NCI-H345 treated with DMSO at 0.1 percent for 48 hours (cell line): ENCODE measurements at regions not wholly inside any gene's neighbourhood (a gene's known extent, or its start where the extent isn't known, plus 50 kb on each side); places are given as distances from the start of the nearest gene placed in this dataset.
A peak's percentile ranks its signal among the peaks of the same experiment; 100 is the strongest.

ENCODE experiments used
- DNase-seq: peaks from one replicate; lab custom pipeline; 2025; ENCODE audit not compliant: unreplicated experiment; lab: John Stamatoyannopoulos, UW

DNA sequence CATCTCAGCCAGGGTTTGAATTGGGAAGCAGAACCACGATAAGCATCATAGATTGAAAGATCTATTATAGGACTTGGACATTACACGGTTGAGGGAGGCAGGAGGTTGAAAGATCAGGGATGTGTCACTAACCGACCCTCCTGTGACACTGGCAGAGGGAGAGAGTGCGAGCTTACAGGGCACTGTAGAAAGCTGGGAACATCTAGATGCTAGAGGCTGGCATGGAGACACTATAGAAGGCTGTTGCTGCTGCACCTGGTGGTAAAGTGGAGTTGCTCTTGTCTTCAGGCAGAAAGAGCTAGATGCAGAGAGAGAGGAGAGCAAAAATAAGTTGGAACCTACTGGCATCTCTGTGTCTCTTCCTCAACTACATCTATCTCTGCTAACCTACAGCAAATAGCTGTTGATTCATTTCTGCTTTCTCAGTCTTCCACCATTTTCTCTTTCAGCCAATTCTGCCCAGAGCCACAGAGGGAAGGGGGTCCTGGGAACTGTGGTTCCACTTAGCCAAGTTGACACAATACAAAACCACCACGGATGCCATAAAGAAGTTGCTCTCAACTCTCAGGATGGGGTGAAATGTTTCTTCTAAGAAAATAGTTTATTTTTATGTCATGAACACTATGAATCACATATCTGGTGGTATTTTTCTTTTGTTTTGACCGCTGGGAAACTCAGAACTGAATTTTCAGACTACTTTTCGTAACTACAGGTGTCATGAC is 155.9 kb downstream of the ZNF281 start:
- no peak for DNase-seq

DNA sequence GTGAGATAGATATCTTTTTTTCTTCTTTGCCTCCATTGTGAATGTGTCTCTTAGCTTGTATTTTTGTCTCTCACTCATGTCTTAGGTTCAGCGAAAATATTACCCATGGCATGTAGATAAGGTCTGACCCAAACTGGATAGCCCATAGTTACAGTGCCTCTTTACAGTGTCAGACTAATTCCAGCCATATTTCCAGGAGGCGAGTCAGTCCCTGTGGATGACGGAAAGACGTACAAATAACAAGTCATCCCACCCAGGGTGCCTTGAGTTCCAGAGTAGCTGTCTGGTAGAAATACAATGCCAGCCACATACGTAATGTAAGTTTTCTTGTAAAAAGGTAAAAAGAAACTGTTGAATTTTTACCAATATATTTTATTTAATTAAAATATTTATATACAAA is 157.3 kb downstream of the ZNF281 start:
- no peak for DNase-seq

DNA sequence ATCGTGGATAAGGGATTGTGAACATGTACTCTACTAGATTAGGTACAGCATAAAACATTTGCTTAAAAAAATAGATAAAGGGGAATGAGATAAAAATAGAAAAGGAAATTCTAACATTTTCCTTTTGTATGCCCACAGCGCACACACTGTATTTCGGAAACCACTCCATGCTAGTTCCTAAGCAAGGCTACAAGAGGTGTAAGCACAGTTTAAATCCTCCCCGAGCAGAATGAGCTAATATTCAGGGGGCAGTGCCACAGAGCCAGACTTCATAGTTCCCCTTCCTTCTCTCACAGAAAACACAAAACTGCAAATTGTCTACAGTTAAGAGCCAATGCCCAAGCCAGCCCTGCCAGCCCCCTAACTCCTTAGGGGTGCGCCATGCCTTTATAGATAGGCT is 159.4 kb downstream of the ZNF281 start:
- no peak for DNase-seq

DNA sequence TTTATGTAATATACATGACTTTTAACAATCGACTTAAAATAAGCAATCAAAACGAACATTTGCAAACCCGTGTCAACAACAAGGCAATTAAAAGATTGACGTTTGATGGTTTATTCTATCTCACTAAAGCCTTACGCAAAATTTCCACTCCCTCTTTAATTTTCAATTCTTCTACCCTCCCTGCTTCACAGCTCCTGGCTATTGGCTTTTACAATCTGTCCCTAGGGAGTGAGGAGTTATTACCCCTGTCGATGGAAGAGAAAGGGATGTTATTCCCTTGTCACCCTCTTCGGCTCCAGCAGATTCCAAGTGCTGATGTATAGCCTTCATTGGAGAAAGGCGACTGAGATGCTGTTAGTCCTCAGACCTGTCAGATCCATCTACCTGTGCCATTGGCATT is 161.3 kb downstream of the ZNF281 start:
- DNase-seq = no peak

DNA sequence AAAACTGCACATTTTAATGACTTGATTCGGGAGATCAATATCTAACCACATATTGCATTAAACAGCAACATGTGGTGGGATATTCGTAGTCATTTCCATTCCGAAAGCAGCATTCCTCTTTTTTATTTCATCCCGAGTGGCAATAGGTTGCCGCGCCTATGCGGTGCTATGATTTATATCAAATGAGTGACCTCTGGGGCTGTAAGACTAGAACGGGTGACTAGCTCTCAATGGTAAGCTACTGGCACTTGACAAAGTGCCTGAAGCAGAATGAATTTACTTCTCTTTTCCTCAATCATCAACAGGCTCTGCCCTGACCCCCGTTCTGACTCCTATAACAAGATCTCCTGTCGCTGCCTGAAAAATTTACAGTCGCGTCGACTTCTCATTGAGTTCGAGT is 162.3 kb downstream of the ZNF281 start:
- DNase-seq = no peak

- no peak for DNase-seq
These were observed 164.4 kb downstream of the ZNF281 start for GRCh38 chr1:200245473-200245872.

GRCh38 chr1:200243042-200243437 is 166.8 kb downstream of the ZNF281 start:
- DNase-seq = peak; percentile 75

DNA sequence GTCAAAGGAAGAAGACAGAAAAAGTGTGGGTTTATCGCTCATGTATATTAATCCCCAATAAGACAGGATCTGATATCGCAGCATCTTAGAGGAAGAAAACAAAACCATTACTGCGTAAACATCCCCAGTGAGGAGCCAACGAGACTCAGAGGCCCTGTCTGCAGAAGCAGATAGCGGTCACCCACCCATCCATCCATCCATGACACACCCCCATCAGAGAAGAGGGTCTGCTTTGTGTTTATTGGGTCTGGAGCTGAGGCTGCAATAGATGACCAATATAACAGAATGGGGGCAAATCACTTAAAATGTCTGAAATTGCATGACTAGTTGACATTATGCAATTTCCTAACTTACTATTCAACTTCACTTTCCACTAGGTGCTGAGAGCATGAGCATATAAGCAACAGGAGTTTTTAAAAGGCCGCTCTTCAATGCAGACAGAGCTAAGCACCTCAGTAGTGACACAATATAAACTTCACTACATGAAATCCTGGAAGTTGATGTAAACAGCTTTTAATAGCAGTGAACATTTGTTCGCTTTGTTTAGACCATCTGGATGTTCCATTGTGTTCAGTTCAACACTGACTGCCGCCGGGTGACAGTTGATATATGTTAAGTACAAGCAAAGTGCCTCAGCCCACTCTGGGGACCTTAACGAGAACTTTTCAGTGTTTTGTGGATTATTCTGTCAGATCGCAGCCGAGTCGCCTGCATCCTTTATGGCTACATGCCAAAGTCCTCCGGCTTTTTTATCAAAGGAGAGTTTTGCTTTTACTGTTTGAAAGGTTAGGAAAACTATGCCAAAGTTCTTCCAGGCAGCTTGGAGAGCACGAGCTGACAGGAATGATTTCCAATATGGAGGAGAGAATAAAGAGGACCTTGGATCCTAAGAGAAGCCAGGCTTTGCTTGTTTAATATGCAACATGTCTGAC is 167.5 kb downstream of the ZNF281 start:
- peak; percentile 87 for DNase-seq

DNA sequence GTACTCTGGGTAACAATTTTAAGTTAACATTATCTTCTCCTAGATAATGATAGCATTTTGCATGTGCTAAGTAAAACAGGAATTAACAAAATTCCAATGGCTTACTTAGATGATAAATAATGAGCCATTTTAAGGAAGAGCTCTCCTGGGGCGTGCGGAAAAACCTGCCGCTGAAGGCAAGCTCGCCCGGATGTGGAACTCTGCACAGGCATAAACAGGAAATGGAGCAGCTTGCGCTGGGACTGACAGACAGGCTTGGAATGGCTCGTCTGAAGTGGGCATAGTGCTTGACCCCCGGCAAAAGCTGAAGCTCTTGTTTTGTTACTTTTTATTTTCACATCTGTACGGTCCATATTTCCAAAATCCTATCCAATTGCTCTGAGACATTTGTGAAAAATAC is 169.2 kb downstream of the ZNF281 start:
- DNase-seq = no peak

GRCh38 chr1:200238311-200238710 is 171.5 kb downstream of the ZNF281 start:
- no peak for DNase-seq

- no peak for DNase-seq
These were observed 172.8 kb downstream of the ZNF281 start for GRCh38 chr1:200237066-200237465.

GRCh38 chr1:200234938-200235337 is 174.9 kb downstream of the ZNF281 start:
- DNase-seq = no peak

DNA sequence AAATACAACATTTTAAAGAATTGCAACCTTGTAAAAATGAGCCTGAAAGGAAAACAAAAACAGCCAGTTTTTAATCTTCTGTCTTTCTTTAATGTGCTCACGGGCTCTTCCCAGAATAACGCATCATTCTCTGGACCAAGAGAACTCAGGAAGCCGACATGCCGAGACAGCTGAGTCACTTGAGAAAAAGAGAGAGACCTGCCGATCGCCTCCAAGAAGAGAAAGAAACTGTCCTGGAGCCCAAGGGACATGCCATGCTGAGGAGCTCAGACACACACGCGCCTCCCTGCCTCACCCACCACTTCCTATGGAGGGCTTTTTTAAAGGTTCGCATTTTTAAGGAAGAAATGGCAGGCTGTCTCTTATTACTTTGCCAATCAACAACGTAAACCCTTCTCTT is 176.4 kb downstream of the ZNF281 start:
- DNase-seq = no peak

- no peak for DNase-seq
These were observed 178.0 kb downstream of the ZNF281 start for GRCh38 chr1:200231787-200232231.

DNA sequence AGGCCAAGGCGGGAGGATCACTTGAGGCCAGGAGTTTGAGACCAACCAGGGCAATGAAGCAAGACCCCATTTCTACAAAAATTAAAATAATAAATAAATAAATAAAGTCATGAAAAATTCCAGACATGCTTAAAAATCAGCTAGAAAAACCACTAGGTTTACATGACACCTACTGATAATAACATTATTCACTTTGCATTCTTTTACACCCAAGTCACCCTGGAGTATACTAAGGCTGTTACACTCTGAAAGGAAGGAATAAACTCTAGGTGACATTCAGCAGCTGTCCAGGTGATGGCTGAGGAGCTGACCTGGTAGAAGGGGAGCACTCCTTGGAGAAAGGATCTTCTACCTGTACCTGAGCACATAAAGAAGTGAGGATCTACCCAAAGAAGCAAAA is 179.2 kb downstream of the ZNF281 start:
- DNase-seq = no peak

GRCh38 chr1:200228486-200228885 is 181.3 kb downstream of the ZNF281 start:
- DNase-seq = no peak

DNA sequence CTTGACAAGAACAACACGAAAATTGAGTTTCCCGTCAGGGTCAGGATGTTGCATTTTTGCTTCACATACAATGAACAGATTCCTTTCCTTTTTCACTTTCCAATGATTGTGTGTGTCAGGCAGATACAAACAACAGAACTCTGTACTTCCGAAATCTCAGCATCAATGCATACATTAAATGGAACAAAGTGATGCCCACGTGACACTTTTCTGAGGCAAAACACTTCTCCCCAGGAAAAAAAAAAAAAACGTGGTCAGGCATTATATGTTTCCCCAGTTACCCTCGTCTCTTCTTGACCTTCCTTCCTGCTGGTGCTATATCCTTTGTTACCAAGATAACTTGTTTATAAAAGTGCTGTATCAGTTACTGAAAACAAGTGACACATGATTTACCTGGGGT is 181.8 kb downstream of the ZNF281 start:
- no peak for DNase-seq
